C4-2B (cell line): ENCODE measurements at regions not wholly inside any gene's neighbourhood (a gene's known extent, or its start where the extent isn't known, plus 50 kb on each side); places are given as distances from the start of the nearest gene placed in this dataset.

Source experiments
- H3K27ac ChIP-seq: fragments of 450-650 bp; 2 replicates; pipeline ENCODE4 v1.5.1; 2017
- CTCF ChIP-seq: fragments of 450-650 bp; conservative IDR thresholded peaks from 2 replicates; pipeline ENCODE4 v1.5.1; 2017; ENCODE audit warnings: mild to moderate bottlenecking
- ZFX ChIP-seq: fragments of 450-650 bp; IDR thresholded peaks from 2 replicates; pipeline ENCODE4 v1.6.1; 2017

- TF ChIP-seq ZFX (no peak), CTCF (no peak)
- no peak overlapping the region for H3K27ac ChIP-seq
Observed at GRCh38 chr9:1514776-1515363, 464.7 kb downstream of the DMRT2 start.

- H3K27ac ChIP-seq = no peak overlapping the region
- TF ChIP-seq CTCF = peak; percentile 12; the same call in 1 of the 2 replicates
- TF ChIP-seq ZFX = no peak
Observed at GRCh38 chr9:1515557-1515956, 465.4 kb downstream of the DMRT2 start.

GRCh38 chr9:1521547-1521946 is 471.4 kb downstream of the DMRT2 start:
- H3K27ac ChIP-seq = no peak overlapping the region
- TF ChIP-seq CTCF (no peak), ZFX (no peak)

- no peak overlapping the region for H3K27ac ChIP-seq
- TF ChIP-seq ZFX (no peak), CTCF (no peak)
Observed at GRCh38 chr9:1522219-1522767, 472.1 kb downstream of the DMRT2 start.

GRCh38 chr9:1528456-1528855 is 478.3 kb downstream of the DMRT2 start:
- H3K27ac ChIP-seq = no peak overlapping the region

GRCh38 chr9:1530696-1531095 is 480.5 kb downstream of the DMRT2 start:
- TF ChIP-seq ZFX = no peak
- no peak for TF ChIP-seq CTCF
- H3K27ac ChIP-seq = no peak overlapping the region

More at GRCh38 chr9:1528456-1528855, 478.3 kb downstream of the DMRT2 start:
- TF ChIP-seq ZFX = no peak
- TF ChIP-seq CTCF = no peak

GRCh38 chr9:1531424-1531823 is 481.3 kb downstream of the DMRT2 start:
- TF ChIP-seq ZFX = no peak
- TF ChIP-seq CTCF = no peak
- H3K27ac ChIP-seq = no peak overlapping the region
